Uterus (tissue), 2 donors: ENCODE measurements at regions not wholly inside any gene's neighbourhood (a gene's known extent, or its start where the extent isn't known, plus 50 kb on each side); places are given as distances from the start of the nearest gene placed in this dataset.

Experiments
- POLR2A ChIP-seq, 2 donors: fragments of 450-650 bp; IDR thresholded peaks; one replicate each; pipeline ENCODE4 v1.6.1; 2016; ENCODE audit warnings: antibody characterized with exemption in 2 of 2, mild to moderate bottlenecking in 1 of 2, moderate library complexity in 1 of 2
- TF ChIP-seq, protein P1 (sequence below), 4 experiments: fragments of 200-600 bp in 2 of 4; fragments of 450-650 bp in 2 of 4; sonication (generic) in 2 of 4; IDR thresholded peaks; one replicate each; pipeline ENCODE4 v1.5.1; 2016 to 2019; ENCODE audit warnings: antibody characterized with exemption in 4 of 4, mild to moderate bottlenecking in 2 of 4, moderate library complexity in 1 of 4

DNA sequence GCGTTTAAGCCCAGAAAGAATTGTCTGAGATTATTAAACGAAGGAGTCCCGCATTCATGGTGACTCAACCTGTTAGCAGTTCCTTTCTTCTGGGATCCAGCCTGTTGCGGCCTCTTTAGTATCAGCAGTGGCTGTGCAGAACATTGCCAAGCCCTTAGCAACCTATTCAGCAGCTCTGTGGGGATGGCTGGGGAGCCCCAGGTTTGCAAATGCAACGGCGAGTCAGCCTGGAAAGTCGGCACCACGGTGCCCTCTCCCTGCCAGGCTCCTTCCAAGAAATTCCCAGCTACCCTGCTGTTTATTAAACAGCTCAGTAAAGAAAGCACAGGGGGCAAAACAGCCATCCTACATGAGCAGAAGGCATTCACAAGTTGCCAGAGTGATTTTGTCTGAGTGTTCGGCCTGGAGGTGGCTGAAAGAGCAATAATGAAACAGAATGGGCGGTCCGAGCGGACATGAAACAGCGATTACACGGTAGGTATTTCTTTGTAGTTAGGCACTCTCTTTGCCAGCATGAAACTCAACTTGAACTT is 198.3 kb downstream of the BAMBI start:
- TF ChIP-seq, protein P1, sequence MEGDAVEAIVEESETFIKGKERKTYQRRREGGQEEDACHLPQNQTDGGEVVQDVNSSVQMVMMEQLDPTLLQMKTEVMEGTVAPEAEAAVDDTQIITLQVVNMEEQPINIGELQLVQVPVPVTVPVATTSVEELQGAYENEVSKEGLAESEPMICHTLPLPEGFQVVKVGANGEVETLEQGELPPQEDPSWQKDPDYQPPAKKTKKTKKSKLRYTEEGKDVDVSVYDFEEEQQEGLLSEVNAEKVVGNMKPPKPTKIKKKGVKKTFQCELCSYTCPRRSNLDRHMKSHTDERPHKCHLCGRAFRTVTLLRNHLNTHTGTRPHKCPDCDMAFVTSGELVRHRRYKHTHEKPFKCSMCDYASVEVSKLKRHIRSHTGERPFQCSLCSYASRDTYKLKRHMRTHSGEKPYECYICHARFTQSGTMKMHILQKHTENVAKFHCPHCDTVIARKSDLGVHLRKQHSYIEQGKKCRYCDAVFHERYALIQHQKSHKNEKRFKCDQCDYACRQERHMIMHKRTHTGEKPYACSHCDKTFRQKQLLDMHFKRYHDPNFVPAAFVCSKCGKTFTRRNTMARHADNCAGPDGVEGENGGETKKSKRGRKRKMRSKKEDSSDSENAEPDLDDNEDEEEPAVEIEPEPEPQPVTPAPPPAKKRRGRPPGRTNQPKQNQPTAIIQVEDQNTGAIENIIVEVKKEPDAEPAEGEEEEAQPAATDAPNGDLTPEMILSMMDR (IDR thresholded peaks at IDR 0.05) = no peak
- TF ChIP-seq POLR2A (IDR thresholded peaks at IDR 0.05) = no peak
